ENCODE measurements at regions not wholly inside any gene's neighbourhood (a gene's known extent, or its start where the extent isn't known, plus 50 kb on each side); places are given as distances from the start of the nearest gene placed in this dataset.

- Histone ChIP-seq H3K79me2 (ENCODE audit: control insufficient read depth in 1 of 2, insufficient read depth in 2 of 2, low read length in 2 of 2) (no peaks in the 10 kb centered on the region), H3K27ac (ENCODE audit: low read depth, low read length) (no peak overlapping the region), H4K91ac (replicated peaks; ENCODE audit: insufficient read length, low read length) (no peak overlapping the region), H2BK12ac (ENCODE audit: low read depth, low read length) (no peak overlapping the region), H4K20me1 (replicated peaks in 1 of 2; ENCODE audit: control insufficient read depth in 1 of 2, insufficient read depth in 2 of 2, low read length in 2 of 2) (no peaks in the 10 kb centered on the region), H3K36me3 (ENCODE audit: control insufficient read depth in 2 of 4, insufficient read depth in 4 of 4, low read length in 3 of 4) (no peaks in the 10 kb centered on the region), H3K56ac (replicated peaks; ENCODE audit: insufficient read length, low read depth, low read length) (no peak overlapping the region), H3K18ac (ENCODE audit: extremely low read depth, low read length) (no peak overlapping the region), H3K14ac (ENCODE audit: insufficient read length) (no peak overlapping the region), H2BK5ac (ENCODE audit: low read depth, low read length) (no peak overlapping the region), H3K4me2 (ENCODE audit: insufficient read depth in 1 of 2, low read depth in 2 of 2, low read length in 2 of 2) (no peak overlapping the region), H3K4me1 (replicated peaks in 1 of 4; ENCODE audit: control insufficient read depth in 3 of 4, insufficient read depth in 4 of 4, low read length in 3 of 4) (no peaks in the 10 kb centered on the region), H4K8ac (ENCODE audit: extremely low read depth, insufficient read depth, low read length) (no peak overlapping the region), H3K23ac (ENCODE audit: insufficient read length) (no peak overlapping the region), H3K4ac (replicated peaks; ENCODE audit: insufficient read length, low read depth, low read length) (no peak overlapping the region), H2BK120ac (replicated peaks; ENCODE audit: low read depth, low read length) (no peak overlapping the region), H3K9me3 (ENCODE audit: insufficient read depth in 2 of 2, low read depth in 1 of 2, low read length in 1 of 2) (peaks cover 4 to 8% of the 10 kb centered on the region in 2 experiments; a peak in 3 of 4 replicates), H3K27me3 (replicated peaks in 1 of 4; ENCODE audit: control insufficient read depth in 3 of 4, extremely low read depth in 1 of 4, insufficient read depth in 3 of 4, low read length in 3 of 4) (no peaks in the 10 kb centered on the region), H2AFZ (ENCODE audit: low read length) (no peak overlapping the region), H3K79me1 (ENCODE audit: low read depth, low read length) (no peaks in the 10 kb centered on the region), H2AK5ac (ENCODE audit: low read depth, low read length) (no peak overlapping the region), H2BK15ac (ENCODE audit: low read length) (no peak overlapping the region), H3K23me2 (ENCODE audit: low read depth, low read length) (no peaks in the 10 kb centered on the region), H3K4me3 (ENCODE audit: extremely low read depth in 1 of 4, insufficient read depth in 2 of 4, low read depth in 3 of 4, low read length in 4 of 4) (no peak overlapping the region), H3K9ac (replicated peaks in 1 of 4; ENCODE audit: extremely low read depth in 1 of 4, low read depth in 3 of 4, low read length in 3 of 4) (no peak overlapping the region), H2BK20ac (ENCODE audit: low read length) (no peak overlapping the region), H4K5ac (ENCODE audit: insufficient read length, low read depth, low read length) (no peak overlapping the region)
- WGBS, 2 experiments (ENCODE audit: extremely low coverage in 1 of 2, insufficient coverage in 1 of 2, insufficient read length in 1 of 2, insufficient replicate concordance in 2 of 2, low coverage in 1 of 2, low lambda C conversion rate in 2 of 2, missing lambda C conversion rate in 1 of 2) = 92% methylated on average over 7 of the region's 7 CpGs; no CpG with 5 or more reads in 1 of the 2 experiments
- no peak for FAIRE-seq
- TF ChIP-seq USF2 (IDR thresholded peaks at IDR 0.05; ENCODE audit: low read length) (no peak), JUN (IDR thresholded peaks at IDR 0.05; ENCODE audit: low read depth, low read length) (no peak), POU5F1 (IDR thresholded peaks at IDR 0.05; ENCODE audit: low read depth, low read length) (no peak), SP1 (IDR thresholded peaks at IDR 0.05; ENCODE audit: low read depth, low read length) (no peak), CBX5 (IDR thresholded peaks at IDR 0.05; ENCODE audit: low read depth, low read length) (no peak), PHF8 (conservative IDR thresholded peaks at IDR 0.05; ENCODE audit: low read depth, low read length) (no peak), CHD1 (IDR thresholded peaks at IDR 0.05; ENCODE audit: low read depth, low read length) (no peak)
- POLR2A ChIA-PET (ENCODE audit: partially characterized antibody) = no interaction called here
- DNase-seq (ENCODE audit: low read depth in 1 of 2, low spot score in 2 of 2) = no peak
- CTCF ChIA-PET (ENCODE audit: partially characterized antibody) = no interaction called here
Observed at GRCh38 chr2:195438692-195439091, 218.3 kb upstream of the SLC39A10 start.
